Prostate gland (tissue), 2 donors: ENCODE measurements at regions not wholly inside any gene's neighbourhood (a gene's known extent, or its start where the extent isn't known, plus 50 kb on each side); places are given as distances from the start of the nearest gene placed in this dataset.

Experiments
- DNase-seq: peaks from one replicate; pipeline ENCODE4 v3.0.0-alpha.2; 2019; ENCODE audit warnings: low spot score
- H3K27ac ChIP-seq, 2 donors: fragments of 200-600 bp; sonication (generic); 2 replicates each; pipeline ENCODE4 v1.5.1; 2017 to 2019
- H3K27me3 ChIP-seq: fragments of 200-600 bp; sonication (generic); replicated peaks from 2 replicates; pipeline ENCODE4 v1.5.1; 2019; ENCODE audit not compliant: insufficient read depth
- H3K36me3 ChIP-seq, 2 donors: fragments of 200-600 bp; sonication (generic); 1 replicate in 1 of 2; 2 replicates in 1 of 2; pipeline versions ENCODE4 v1.5.1 to v1.8.1; 2017 to 2019
- H3K4me1 ChIP-seq: fragments of 200-600 bp; sonication (generic); replicated peaks from 2 replicates; pipeline ENCODE4 v1.5.1; 2019
- H3K4me3 ChIP-seq, 2 donors: fragments of 200-600 bp; sonication (generic); 2 replicates each; pipeline ENCODE4 v1.5.1; 2017 to 2019
- H3K9me3 ChIP-seq: fragments of 200-600 bp; sonication (generic); 2 replicates; pipeline ENCODE4 v1.5.1; 2017
- CTCF ChIP-seq, 4 experiments: fragments of 200-600 bp in 2 of 4; fragments of 450-650 bp in 2 of 4; sonication (generic) in 2 of 4; IDR thresholded peaks; 1 replicate in 3 of 4; 2 replicates in 1 of 4; pipeline ENCODE4 v1.5.1; 2016 to 2019; ENCODE audit warnings: antibody characterized with exemption in 4 of 4, mild to moderate bottlenecking in 2 of 4, moderate library complexity in 2 of 4
- POLR2A ChIP-seq: fragments of 450-650 bp; IDR thresholded peaks from one replicate; pipeline ENCODE4 v1.6.1; 2016; ENCODE audit warnings: antibody characterized with exemption, mild to moderate bottlenecking
- POLR2AphosphoS5 ChIP-seq: sonication (generic); formaldehyde crosslinking; IDR thresholded peaks from one replicate; pipeline ENCODE4 v1.6.1; 2017; ENCODE audit warnings: antibody characterized with exemption
- WGBS: methylation state at CpG from one replicate; pipeline ENCODE4 v1.1.5; 2018; 5-methylcytosine and 5-hydroxymethylcytosine counted together
- intact Hi-C: fragments of 100-400 bp; cut with DNase I; formaldehyde crosslinking; loops from one replicate; pipeline ENCODE4 v1.14.2; 2022

DNA sequence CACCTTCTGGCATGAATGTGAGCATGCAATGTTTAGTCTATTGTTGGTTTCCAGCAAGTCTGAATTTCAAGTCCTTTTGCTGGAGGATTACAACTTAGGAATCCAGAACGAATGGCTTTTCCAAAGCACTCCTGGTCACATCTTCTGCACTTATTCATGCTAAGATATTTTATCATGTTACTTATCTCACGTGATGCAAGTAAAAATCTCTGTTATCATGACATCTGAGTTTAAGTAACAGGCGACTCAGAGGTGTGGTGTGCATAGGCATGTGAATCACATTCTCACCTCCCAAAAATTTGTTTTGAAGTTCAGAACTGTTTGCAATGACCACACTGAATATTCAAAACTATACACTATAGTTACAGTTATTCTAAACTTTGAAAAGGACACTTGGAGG lies 204.8 kb upstream of the FGGY start:
- Histone ChIP-seq H3K27ac (no peak overlapping the region), H3K4me3 (no peak overlapping the region), H3K36me3 (no peaks in the 10 kb centered on the region), H3K9me3 (no peaks in the 10 kb centered on the region), H3K4me1 (no peaks in the 10 kb centered on the region), H3K27me3 (no peaks in the 10 kb centered on the region)
- WGBS: 75% methylated on average over 3 of the region's 3 CpGs
- TF ChIP-seq CTCF (IDR thresholded peaks at IDR 0.05): no peak
- TF ChIP-seq POLR2A: no peak
- no peak for TF ChIP-seq POLR2AphosphoS5
- intact Hi-C loops: no loop called here
- no peak for DNase-seq

DNA sequence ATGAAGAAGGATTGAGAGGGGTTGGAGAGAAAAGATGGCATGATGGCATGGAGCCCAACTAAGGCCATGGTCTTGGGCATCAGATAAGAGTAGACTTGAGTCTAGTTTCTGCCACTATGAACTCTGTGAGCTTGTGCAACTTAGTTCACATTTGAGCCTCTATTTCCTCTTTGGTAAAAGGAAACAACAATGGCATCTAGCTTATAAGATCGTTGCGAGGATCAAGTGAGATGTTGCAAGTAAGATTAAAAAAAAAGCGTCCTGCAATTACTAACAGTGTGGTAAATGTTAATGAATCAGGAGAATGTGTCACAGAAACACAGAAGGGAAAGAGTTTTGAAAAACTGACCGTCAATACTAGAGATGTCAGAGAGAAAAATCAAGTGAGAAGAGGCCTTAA lies 202.9 kb upstream of the FGGY start:
- H3K4me3 ChIP-seq: no peak overlapping the region
- H3K36me3 ChIP-seq: no peaks in the 10 kb centered on the region
- H3K4me1 ChIP-seq: no peaks in the 10 kb centered on the region
- DNase-seq: no peak
- WGBS: 88% methylated on average over 4 of the region's 4 CpGs
- no peaks in the 10 kb centered on the region for H3K9me3 ChIP-seq
- no peaks in the 10 kb centered on the region for H3K27me3 ChIP-seq
- H3K27ac ChIP-seq: no peak overlapping the region
- TF ChIP-seq POLR2AphosphoS5 (no peak), POLR2A (no peak), CTCF (IDR thresholded peaks at IDR 0.05) (no peak)
- intact Hi-C loops: no loop called here

DNA sequence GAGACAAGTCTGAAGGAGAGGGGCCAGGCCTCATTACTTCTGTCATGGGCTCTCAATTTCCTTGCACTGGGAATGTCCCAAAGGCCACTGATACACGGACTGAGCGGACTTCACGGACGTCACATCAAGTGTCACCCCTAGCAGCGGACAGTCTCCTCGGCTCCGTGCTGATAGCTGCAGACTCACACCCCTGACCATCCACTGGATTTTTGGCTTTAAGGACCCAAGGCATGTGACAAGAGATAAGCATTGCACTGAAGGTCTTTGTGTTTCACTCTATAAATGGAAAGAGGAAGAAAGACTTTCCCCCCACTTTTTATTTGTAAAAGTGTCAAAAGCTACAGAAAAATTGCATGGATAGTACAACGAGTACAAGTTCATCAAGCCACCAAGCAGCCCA lies 200.4 kb upstream of the FGGY start:
- TF ChIP-seq POLR2AphosphoS5: no peak
- TF ChIP-seq POLR2A: no peak
- TF ChIP-seq CTCF (IDR thresholded peaks at IDR 0.05): no peak
- H3K4me1 ChIP-seq: no peaks in the 10 kb centered on the region
- intact Hi-C loops: no loop called here
- H3K4me3 ChIP-seq: no peak overlapping the region
- DNase-seq: no peak
- H3K9me3 ChIP-seq: no peaks in the 10 kb centered on the region
- no peaks in the 10 kb centered on the region for H3K36me3 ChIP-seq
- 86% methylated on average over 8 of the region's 8 CpGs for WGBS
- no peaks in the 10 kb centered on the region for H3K27me3 ChIP-seq
- no peak overlapping the region for H3K27ac ChIP-seq

DNA sequence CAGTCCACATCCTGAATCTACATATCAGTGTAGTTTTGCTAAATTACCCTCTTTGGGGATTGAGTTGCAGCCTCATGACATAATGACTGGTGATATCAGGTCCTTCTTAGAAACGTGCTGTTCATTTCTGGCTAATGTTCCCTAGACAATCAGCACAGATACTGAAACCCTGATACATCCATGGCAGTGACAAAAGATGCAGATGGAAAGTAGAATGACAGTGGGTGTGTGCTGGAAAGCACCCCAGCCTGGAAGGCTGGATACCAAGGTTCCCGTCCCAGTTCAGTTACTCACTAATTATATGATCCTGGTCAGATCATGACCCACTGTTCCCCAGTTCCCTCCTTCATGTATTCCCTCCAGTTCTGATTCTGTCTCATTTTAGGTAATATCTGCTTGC lies 198.2 kb upstream of the FGGY start:
- Histone ChIP-seq H3K27ac (no peak overlapping the region), H3K27me3 (no peaks in the 10 kb centered on the region), H3K9me3 (no peaks in the 10 kb centered on the region), H3K4me3 (no peak overlapping the region), H3K36me3 (no peaks in the 10 kb centered on the region), H3K4me1 (no peaks in the 10 kb centered on the region)
- no peak for TF ChIP-seq CTCF (IDR thresholded peaks at IDR 0.05)
- no peak for TF ChIP-seq POLR2A
- TF ChIP-seq POLR2AphosphoS5: no peak
- 71% methylated on average over 2 of the region's 2 CpGs for WGBS
- no peak for DNase-seq
- intact Hi-C loops: no loop called here

- Histone ChIP-seq H3K4me1 (no peaks in the 10 kb centered on the region), H3K4me3 (no peak overlapping the region), H3K36me3 (no peaks in the 10 kb centered on the region), H3K27ac (no peak overlapping the region), H3K27me3 (no peaks in the 10 kb centered on the region), H3K9me3 (no peaks in the 10 kb centered on the region)
- intact Hi-C loops: no loop called here
- DNase-seq: no peak
- TF ChIP-seq CTCF (IDR thresholded peaks at IDR 0.05) (no peak), POLR2AphosphoS5 (no peak), POLR2A (no peak)
- 68% methylated on average over 1 of the region's 1 CpG for WGBS
These were observed 196.1 kb upstream of the FGGY start for GRCh38 chr1:59100708-59101374.
